Spleen (tissue), 11 donors: ENCODE measurements at regions not wholly inside any gene's neighbourhood (a gene's known extent, or its start where the extent isn't known, plus 50 kb on each side); places are given as distances from the start of the nearest gene placed in this dataset.

ENCODE experiments used
- DNase-seq: peaks from one replicate; pipeline ENCODE4 v3.0.0-alpha.2; 2020
- H3K27ac ChIP-seq, 8 donors: fragments of 200-600 bp; sonication (generic) in 7 of 8; 1 replicate in 4 of 8; 2 replicates in 4 of 8; pipeline versions ENCODE4 v1.5.0 to v1.8.0; 2016 to 2021; ENCODE audit warnings: inconsistent platforms in 4 of 8, mild to moderate bottlenecking in 4 of 8, moderate library complexity in 1 of 8
- H3K27me3 ChIP-seq, 7 donors: fragments of 200-600 bp; sonication (generic) in 6 of 7; replicated peaks in 1 of 7; 1 replicate in 4 of 7; 2 replicates in 3 of 7; pipeline versions ENCODE4 v1.5.0 to v1.8.0; 2016 to 2021; ENCODE audit warnings: inconsistent platforms in 3 of 7, mild to moderate bottlenecking in 1 of 7
- H3K36me3 ChIP-seq, 6 donors: fragments of 200-600 bp; sonication (generic) in 5 of 6; 1 replicate in 4 of 6; 2 replicates in 2 of 6; pipeline versions ENCODE4 v1.5.0 to v1.8.0; 2016 to 2021; ENCODE audit warnings: inconsistent platforms in 2 of 6
- H3K4me1 ChIP-seq, 6 donors: fragments of 200-600 bp; sonication (generic) in 5 of 6; 1 replicate in 3 of 6; 2 replicates in 3 of 6; pipeline versions ENCODE4 v1.5.0 to v1.8.0; 2016 to 2021; ENCODE audit warnings: inconsistent platforms in 3 of 6
- H3K4me3 ChIP-seq, 8 donors: fragments of 200-600 bp; sonication (generic) in 7 of 8; 1 replicate in 4 of 8; 2 replicates in 4 of 8; pipeline versions ENCODE4 v1.5.0 to v1.8.0; 2016 to 2021; ENCODE audit warnings: inconsistent platforms in 4 of 8, mild to moderate bottlenecking in 4 of 8, moderate library complexity in 2 of 8
- H3K9me3 ChIP-seq, 8 donors: fragments of 200-600 bp; sonication (generic) in 7 of 8; 1 replicate in 4 of 8; 2 replicates in 4 of 8; pipeline versions ENCODE4 v1.5.0 to v1.8.0; 2016 to 2021; ENCODE audit warnings: inconsistent platforms in 4 of 8
- CTCF ChIP-seq, 11 experiments: fragments of 200-600 bp in 7 of 11; fragments of 450-650 bp in 4 of 11; sonication (generic) in 4 of 11; IDR thresholded peaks in 8 of 11; conservative IDR thresholded peaks in 3 of 11; 1 replicate in 7 of 11; 2 replicates in 4 of 11; pipeline versions ENCODE4 v1.4.0 to v1.8.0; 2016 to 2021; ENCODE audit warnings: antibody characterized with exemption in 11 of 11, inconsistent platforms in 4 of 11, mild to moderate bottlenecking in 1 of 11
- POLR2A ChIP-seq, 3 donors: fragments of 450-650 bp; IDR thresholded peaks; one replicate each; pipeline ENCODE4 v1.5.1; 2017; ENCODE audit warnings: antibody characterized with exemption in 3 of 3, mild to moderate bottlenecking in 1 of 3
- POLR2AphosphoS5 ChIP-seq, 3 donors: sonication (generic); formaldehyde crosslinking; IDR thresholded peaks; one replicate each; pipeline ENCODE4 v1.5.1; 2017; ENCODE audit warnings: antibody characterized with exemption in 3 of 3
- WGBS, 5 donors: extraction: QIAGEN DNeasy Blood & Tissue Kit in 3 of 5; methylation state at CpG; one replicate each; pipeline versions ENCODE4 v1.1.5 to v1.1.7; 2013 to 2018; 5-methylcytosine and 5-hydroxymethylcytosine counted together
- intact Hi-C: fragments of 100-400 bp; cut with DNase I; formaldehyde crosslinking; loops from one replicate; pipeline ENCODE4 v1.15.0; 2023; ENCODE audit warnings: low total_unique reads
- donor health status: healthy with polysubstance abuse.
- donor health status: DM: no; HTN: no; CAD: no; lungs with moderate emphysema.
- donor health status: DM: no; HTN: no; CAD: no.
- donor health status: Bipolar disorder and iron deficiency.
- donor health status: healthy.
- donor health status: DM: no; HTN: no; CAD: no.
- donor health status: DM: yes; HTN: yes; CAD: no.

GRCh38 chr1:219518907-219519248 is 94.0 kb downstream of the ZC3H11B start:
- H3K27ac ChIP-seq, result no peak overlapping the region

GRCh38 chr1:219518168-219518906 is 94.6 kb downstream of the ZC3H11B start:
- H3K4me3 ChIP-seq, result no peak overlapping the region

More at GRCh38 chr1:219518907-219519248, 94.0 kb downstream of the ZC3H11B start:
- no peaks in the 10 kb centered on the region for H3K4me1 ChIP-seq
- no peaks in the 10 kb centered on the region for H3K27me3 ChIP-seq
- no peak for TF ChIP-seq POLR2A (IDR thresholded peaks at IDR 0.05)
- no peaks in the 10 kb centered on the region for H3K9me3 ChIP-seq
- intact Hi-C loops, result no loop called here
- no peaks in the 10 kb centered on the region for H3K36me3 ChIP-seq
- no peak overlapping the region for H3K4me3 ChIP-seq
- DNase-seq, result no peak

GRCh38 chr1:219517031-219517430 is 95.9 kb downstream of the ZC3H11B start:
- no peaks in the 10 kb centered on the region for H3K36me3 ChIP-seq
- peaks cover 0 to 5% (median 0%) of the 10 kb centered on the region in 8 donors for H3K9me3 ChIP-seq
- H3K4me1 ChIP-seq, result no peaks in the 10 kb centered on the region
- H3K27me3 ChIP-seq, result no peaks in the 10 kb centered on the region
- 65 to 86% (median 76%) methylated on average over 3 of the region's 3 CpGs for WGBS, 5 donors
- intact Hi-C loops, result no loop called here
- no peak overlapping the region for H3K27ac ChIP-seq
- DNase-seq, result no peak
- no peak overlapping the region for H3K4me3 ChIP-seq
- TF ChIP-seq CTCF (IDR thresholded peaks at IDR 0.05 in 8 of 11, conservative IDR thresholded peaks at IDR 0.05 in 3 of 11) (no peak), POLR2A (IDR thresholded peaks at IDR 0.05) (no peak)

More at GRCh38 chr1:219518168-219518906, 94.6 kb downstream of the ZC3H11B start:
- Histone ChIP-seq H3K27ac (no peak overlapping the region), H3K36me3 (no peaks in the 10 kb centered on the region), H3K9me3 (no peaks in the 10 kb centered on the region), H3K27me3 (no peaks in the 10 kb centered on the region), H3K4me1 (no peaks in the 10 kb centered on the region)
- no peak for DNase-seq
- TF ChIP-seq POLR2A (IDR thresholded peaks at IDR 0.05), result no peak
- intact Hi-C loops, result no loop called here
- WGBS, 5 donors, result 47 to 64% (median 52%) methylated on average over 3 of the region's 3 CpGs

GRCh38 chr1:219514728-219515127 is 98.2 kb downstream of the ZC3H11B start:
- no peaks in the 10 kb centered on the region for H3K4me1 ChIP-seq
- no peaks in the 10 kb centered on the region for H3K27me3 ChIP-seq
- intact Hi-C loops, result no loop called here
- peaks cover 0 to 5% (median 0%) of the 10 kb centered on the region in 8 donors for H3K9me3 ChIP-seq
- no peak overlapping the region for H3K4me3 ChIP-seq
- TF ChIP-seq POLR2A (IDR thresholded peaks at IDR 0.05) (no peak), CTCF (IDR thresholded peaks at IDR 0.05 in 8 of 11, conservative IDR thresholded peaks at IDR 0.05 in 3 of 11) (no peak), POLR2AphosphoS5 (IDR thresholded peaks at IDR 0.05) (no peak)
- 76 to 81% (median 78%) methylated on average over 3 of the region's 3 CpGs for WGBS, 5 donors
- DNase-seq, result no peak
- H3K36me3 ChIP-seq, result no peaks in the 10 kb centered on the region
- H3K27ac ChIP-seq, result no peak overlapping the region

- H3K4me3 ChIP-seq, result no peak overlapping the region
- intact Hi-C loops, result no loop called here
- H3K27me3 ChIP-seq, result no peaks in the 10 kb centered on the region
- no peaks in the 10 kb centered on the region for H3K9me3 ChIP-seq
- H3K4me1 ChIP-seq, result no peaks in the 10 kb centered on the region
- H3K36me3 ChIP-seq, result no peaks in the 10 kb centered on the region
- no peak for DNase-seq
- WGBS, 5 donors, result 68 to 74% (median 69%) methylated on average over 2 of the region's 2 CpGs
- no peak overlapping the region for H3K27ac ChIP-seq
- TF ChIP-seq POLR2A (IDR thresholded peaks at IDR 0.05) (no peak), CTCF (IDR thresholded peaks at IDR 0.05 in 8 of 11, conservative IDR thresholded peaks at IDR 0.05 in 3 of 11) (no peak), POLR2AphosphoS5 (IDR thresholded peaks at IDR 0.05) (no peak)
Measured at GRCh38 chr1:219507437-219507836, 105.5 kb downstream of the ZC3H11B start.
